Nephron (organoid): ENCODE measurements at regions not wholly inside any gene's neighbourhood (a gene's known extent, or its start where the extent isn't known, plus 50 kb on each side); places are given as distances from the start of the nearest gene placed in this dataset.

Experiments used
- H3K27ac Mint-ChIP-seq, 3 experiments: 2 replicates each; pipeline ENCODE4 v1.8.0; 2020; ENCODE audit warnings: mixed read lengths in 3 of 3, mild to moderate bottlenecking in 2 of 3, moderate library complexity in 1 of 3
- H3K27me3 Mint-ChIP-seq: 2 replicates; pipeline ENCODE4 v1.8.0; 2021; ENCODE audit warnings: low read depth, mild to moderate bottlenecking, moderate library complexity, mixed read lengths
- H3K36me3 Mint-ChIP-seq: 2 replicates; pipeline ENCODE4 v1.8.0; 2020; ENCODE audit warnings: low read depth, mixed read lengths
- H3K4me1 Mint-ChIP-seq: 2 replicates; pipeline ENCODE4 v1.8.0; 2020; ENCODE audit warnings: mixed read lengths
- H3K4me3 Mint-ChIP-seq, 3 experiments: 2 replicates each; pipeline ENCODE4 v1.8.0; 2020; ENCODE audit warnings: mild to moderate bottlenecking in 3 of 3, mixed read lengths in 3 of 3, moderate library complexity in 2 of 3
- H3K9me3 Mint-ChIP-seq: 2 replicates; pipeline ENCODE4 v1.8.0; 2020; ENCODE audit warnings: mixed read lengths
- CTCF ChIP-seq, 3 experiments: fragments of 200-600 bp; sonication (generic); IDR thresholded peaks; one replicate each; pipeline ENCODE4 v1.5.0; 2021; ENCODE audit warnings: antibody characterized with exemption in 3 of 3; ENCODE audit not compliant: unreplicated experiment in 3 of 3

- H3K4me3 Mint-ChIP-seq: no peak overlapping the region
Observed at GRCh38 chr14:98085751-98086150, 1186.2 kb downstream of the BCL11B start.

GRCh38 chr14:98093111-98093510 lies 1178.9 kb downstream of the BCL11B start:
- H3K9me3 Mint-ChIP-seq: peaks cover 6% of the 10 kb centered on the region
- no peak overlapping the region for H3K27ac Mint-ChIP-seq
- H3K4me1 Mint-ChIP-seq: peaks cover 2% of the 10 kb centered on the region
- no peaks in the 10 kb centered on the region for H3K36me3 Mint-ChIP-seq
- H3K4me3 Mint-ChIP-seq: no peak overlapping the region
- H3K27me3 Mint-ChIP-seq: peaks cover 20% of the 10 kb centered on the region
- no peak for TF ChIP-seq CTCF (IDR thresholded peaks at IDR 0.05; ENCODE audit: unreplicated experiment in 3 of 3)

More at GRCh38 chr14:98085751-98086150, 1186.2 kb downstream of the BCL11B start:
- Mint-ChIP-seq H3K27me3 (peaks cover 20% of the 10 kb centered on the region), H3K9me3 (peaks cover 4% of the 10 kb centered on the region), H3K4me1 (peaks cover 13% of the 10 kb centered on the region), H3K36me3 (no peaks in the 10 kb centered on the region), H3K27ac (no peak overlapping the region)
- TF ChIP-seq CTCF (IDR thresholded peaks at IDR 0.05; ENCODE audit: unreplicated experiment in 3 of 3): no peak

GRCh38 chr14:98099527-98099926 lies 1172.5 kb downstream of the BCL11B start:
- Mint-ChIP-seq H3K27ac (no peak overlapping the region), H3K4me3 (no peak overlapping the region), H3K4me1 (no peaks in the 10 kb centered on the region), H3K9me3 (peaks cover 10% of the 10 kb centered on the region), H3K36me3 (no peaks in the 10 kb centered on the region), H3K27me3 (peaks cover 6% of the 10 kb centered on the region)
- no peak for TF ChIP-seq CTCF (IDR thresholded peaks at IDR 0.05; ENCODE audit: unreplicated experiment in 3 of 3)

GRCh38 chr14:98101323-98101722 lies 1170.7 kb downstream of the BCL11B start:
- Mint-ChIP-seq H3K9me3 (peaks cover 10% of the 10 kb centered on the region), H3K4me1 (no peaks in the 10 kb centered on the region), H3K27me3 (peaks cover 10% of the 10 kb centered on the region), H3K36me3 (no peaks in the 10 kb centered on the region), H3K4me3 (no peak overlapping the region), H3K27ac (no peak overlapping the region)
- TF ChIP-seq CTCF (IDR thresholded peaks at IDR 0.05; ENCODE audit: unreplicated experiment in 3 of 3): no peak

- H3K9me3 Mint-ChIP-seq: peaks cover 8% of the 10 kb centered on the region
Observed at GRCh38 chr14:98103705-98104104, 1168.3 kb downstream of the BCL11B start.

More at GRCh38 chr14:98103705-98104104, 1168.3 kb downstream of the BCL11B start:
- H3K36me3 Mint-ChIP-seq: no peaks in the 10 kb centered on the region
- H3K27me3 Mint-ChIP-seq: peaks cover 10% of the 10 kb centered on the region
- no peak overlapping the region for H3K4me3 Mint-ChIP-seq
- H3K4me1 Mint-ChIP-seq: no peaks in the 10 kb centered on the region
- H3K27ac Mint-ChIP-seq: no peak overlapping the region
- no peak for TF ChIP-seq CTCF (IDR thresholded peaks at IDR 0.05; ENCODE audit: unreplicated experiment in 3 of 3)
